ENCODE measurements at regions not wholly inside any gene's neighbourhood (a gene's known extent, or its start where the extent isn't known, plus 50 kb on each side); places are given as distances from the start of the nearest gene placed in this dataset.

DNA sequence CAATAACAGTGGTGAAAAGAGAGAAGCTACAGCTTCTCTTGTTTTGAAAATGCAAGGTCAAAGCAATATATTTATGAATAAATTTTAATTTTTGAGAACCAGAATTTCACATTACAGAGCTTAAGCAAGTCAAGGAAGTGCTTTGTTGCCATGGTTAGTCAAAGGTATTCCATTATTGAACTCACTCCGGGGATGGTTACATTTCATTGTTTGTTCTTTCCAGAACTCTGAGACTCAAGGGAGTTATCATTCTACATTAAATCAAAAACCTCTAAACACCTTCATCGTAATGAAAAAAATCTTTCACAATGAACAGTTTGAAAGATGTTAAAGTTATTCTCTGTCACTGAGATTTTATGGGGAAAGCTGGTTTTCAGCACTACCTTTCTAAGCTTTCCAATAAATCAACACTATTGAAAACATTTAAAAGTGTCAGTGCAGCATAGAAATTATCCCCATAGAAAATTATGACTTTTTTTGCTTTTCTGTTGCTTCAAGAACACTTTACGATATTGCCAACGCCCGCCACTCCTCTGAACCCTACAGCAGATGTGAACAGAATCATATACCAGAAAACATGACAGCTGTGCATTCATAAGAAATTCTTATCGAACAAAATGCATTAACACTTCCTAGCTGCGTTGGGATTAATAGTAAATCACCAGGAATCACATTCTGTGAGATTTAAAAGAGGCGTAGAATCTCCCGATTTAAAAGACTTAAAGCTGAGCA lies 83.0 kb downstream of the OTOL1 start:
- TF ChIP-seq ZNF274 (IDR thresholded peaks at IDR 0.05; ENCODE audit: low read length) (no peak), ZNF274 (tag by site-specific recombination; IDR thresholded peaks at IDR 0.05; ENCODE audit: borderline replicate concordance) (no peak), CTCF (tag by site-specific recombination; IDR thresholded peaks at IDR 0.05) (no peak), ZNF76 (tag by site-specific recombination; IDR thresholded peaks at IDR 0.05; ENCODE audit: borderline replicate concordance, low read depth) (no peak), TRIM28 (IDR thresholded peaks at IDR 0.05; ENCODE audit: borderline replicate concordance, low read length) (no peak), ZNF792 (tag by site-specific recombination; IDR thresholded peaks at IDR 0.05) (no peak), OSR2 (tag by site-specific recombination; IDR thresholded peaks at IDR 0.05) (no peak), YY1 (tag by site-specific recombination; IDR thresholded peaks at IDR 0.05) (no peak), ZNF777 (tag by site-specific recombination; IDR thresholded peaks at IDR 0.05; ENCODE audit: borderline replicate concordance) (no peak)
- TF ChIP-seq, protein P1, sequence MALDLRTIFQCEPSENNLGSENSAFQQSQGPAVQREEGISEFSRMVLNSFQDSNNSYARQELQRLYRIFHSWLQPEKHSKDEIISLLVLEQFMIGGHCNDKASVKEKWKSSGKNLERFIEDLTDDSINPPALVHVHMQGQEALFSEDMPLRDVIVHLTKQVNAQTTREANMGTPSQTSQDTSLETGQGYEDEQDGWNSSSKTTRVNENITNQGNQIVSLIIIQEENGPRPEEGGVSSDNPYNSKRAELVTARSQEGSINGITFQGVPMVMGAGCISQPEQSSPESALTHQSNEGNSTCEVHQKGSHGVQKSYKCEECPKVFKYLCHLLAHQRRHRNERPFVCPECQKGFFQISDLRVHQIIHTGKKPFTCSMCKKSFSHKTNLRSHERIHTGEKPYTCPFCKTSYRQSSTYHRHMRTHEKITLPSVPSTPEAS (tag by site-specific recombination; IDR thresholded peaks at IDR 0.05) = no peak
- TF ChIP-seq, protein P2, sequence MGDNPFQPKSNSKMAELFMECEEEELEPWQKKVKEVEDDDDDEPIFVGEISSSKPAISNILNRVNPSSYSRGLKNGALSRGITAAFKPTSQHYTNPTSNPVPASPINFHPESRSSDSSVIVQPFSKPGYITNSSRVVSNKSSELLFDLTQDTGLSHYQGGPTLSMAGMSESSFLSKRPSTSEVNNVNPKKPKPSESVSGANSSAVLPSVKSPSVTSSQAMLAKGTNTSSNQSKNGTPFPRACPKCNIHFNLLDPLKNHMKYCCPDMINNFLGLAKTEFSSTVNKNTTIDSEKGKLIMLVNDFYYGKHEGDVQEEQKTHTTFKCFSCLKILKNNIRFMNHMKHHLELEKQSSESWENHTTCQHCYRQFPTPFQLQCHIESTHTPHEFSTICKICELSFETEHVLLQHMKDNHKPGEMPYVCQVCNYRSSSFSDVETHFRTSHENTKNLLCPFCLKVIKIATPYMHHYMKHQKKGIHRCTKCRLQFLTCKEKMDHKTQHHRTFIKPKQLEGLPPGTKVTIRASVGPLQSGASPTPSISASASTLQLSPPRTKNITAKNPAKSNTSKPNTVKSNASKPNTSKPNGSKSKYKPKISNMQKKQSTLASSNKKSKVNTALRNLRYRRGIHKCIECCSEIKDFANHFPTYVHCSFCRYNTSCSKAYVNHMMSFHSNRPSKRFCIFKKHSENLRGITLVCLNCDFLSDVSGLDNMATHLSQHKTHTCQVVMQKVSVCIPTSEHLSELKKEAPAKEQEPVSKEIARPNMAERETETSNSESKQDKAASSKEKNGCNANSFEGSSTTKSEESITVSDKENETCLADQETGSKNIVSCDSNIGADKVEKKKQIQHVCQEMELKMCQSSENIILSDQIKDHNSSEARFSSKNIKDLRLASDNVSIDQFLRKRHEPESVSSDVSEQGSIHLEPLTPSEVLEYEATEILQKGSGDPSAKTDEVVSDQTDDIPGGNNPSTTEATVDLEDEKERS (tag by site-specific recombination; IDR thresholded peaks at IDR 0.05) = no peak
